ENCODE measurements at regions not wholly inside any gene's neighbourhood (a gene's known extent, or its start where the extent isn't known, plus 50 kb on each side); places are given as distances from the start of the nearest gene placed in this dataset.

DNA sequence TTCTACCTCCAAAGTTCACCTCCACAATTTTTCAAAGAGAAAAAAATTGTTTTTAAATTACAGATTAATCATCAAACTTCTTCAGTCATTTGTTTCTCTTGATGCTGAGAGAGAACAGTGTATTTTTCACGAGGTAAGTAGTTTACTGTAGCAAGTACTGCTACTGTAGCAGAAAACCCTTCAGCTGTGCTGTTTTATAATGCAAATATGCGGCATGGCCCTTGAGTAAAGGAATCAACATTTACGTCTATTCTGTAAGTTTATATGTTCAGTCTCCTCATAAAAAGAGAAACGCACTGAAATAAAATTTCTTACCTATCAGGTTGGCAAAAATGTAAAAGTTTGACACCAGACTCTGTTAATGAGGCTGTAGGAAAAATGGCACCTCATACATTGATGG lies 399.0 kb downstream of the NKX6-1 start:
- no peak for FAIRE-seq

DNA sequence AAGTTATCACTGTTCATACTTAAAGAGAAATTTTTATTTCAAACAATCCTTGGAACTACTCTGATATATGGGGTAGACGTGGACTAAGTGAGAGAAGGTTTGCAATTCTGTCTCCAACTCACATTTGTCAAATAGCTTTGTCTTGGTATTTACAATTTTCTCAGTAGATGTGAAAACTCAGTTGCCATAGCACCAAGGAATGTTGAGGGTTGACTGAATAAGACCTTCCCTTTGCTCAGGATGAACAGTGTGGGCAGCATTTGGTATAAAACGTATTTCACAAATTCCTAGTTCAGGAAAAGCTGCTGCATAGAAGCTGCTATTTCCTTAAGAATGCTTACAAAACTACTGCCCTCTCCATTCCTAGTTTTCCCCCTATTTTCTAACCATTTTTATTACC lies 399.5 kb downstream of the NKX6-1 start:
- no peak for FAIRE-seq

DNA sequence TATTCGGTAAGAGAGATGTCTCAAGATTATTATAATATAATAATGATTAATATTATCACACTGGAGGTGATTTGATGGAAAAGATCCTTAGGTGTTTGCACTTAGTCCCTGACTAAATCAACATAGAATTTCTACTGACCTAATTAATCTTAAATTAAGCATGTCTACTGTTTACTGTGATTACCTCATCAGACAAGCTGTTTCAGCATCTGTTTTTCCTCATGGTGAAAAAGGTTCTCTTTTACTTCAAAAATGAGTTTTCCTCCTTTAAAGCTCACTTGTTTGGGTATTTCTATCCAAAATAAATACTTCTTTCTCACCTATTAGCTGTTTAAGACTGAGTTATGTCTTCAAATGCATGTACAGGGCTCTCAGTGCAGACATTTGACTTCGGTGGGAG lies 407.8 kb downstream of the NKX6-1 start:
- FAIRE-seq, result no peak

DNA sequence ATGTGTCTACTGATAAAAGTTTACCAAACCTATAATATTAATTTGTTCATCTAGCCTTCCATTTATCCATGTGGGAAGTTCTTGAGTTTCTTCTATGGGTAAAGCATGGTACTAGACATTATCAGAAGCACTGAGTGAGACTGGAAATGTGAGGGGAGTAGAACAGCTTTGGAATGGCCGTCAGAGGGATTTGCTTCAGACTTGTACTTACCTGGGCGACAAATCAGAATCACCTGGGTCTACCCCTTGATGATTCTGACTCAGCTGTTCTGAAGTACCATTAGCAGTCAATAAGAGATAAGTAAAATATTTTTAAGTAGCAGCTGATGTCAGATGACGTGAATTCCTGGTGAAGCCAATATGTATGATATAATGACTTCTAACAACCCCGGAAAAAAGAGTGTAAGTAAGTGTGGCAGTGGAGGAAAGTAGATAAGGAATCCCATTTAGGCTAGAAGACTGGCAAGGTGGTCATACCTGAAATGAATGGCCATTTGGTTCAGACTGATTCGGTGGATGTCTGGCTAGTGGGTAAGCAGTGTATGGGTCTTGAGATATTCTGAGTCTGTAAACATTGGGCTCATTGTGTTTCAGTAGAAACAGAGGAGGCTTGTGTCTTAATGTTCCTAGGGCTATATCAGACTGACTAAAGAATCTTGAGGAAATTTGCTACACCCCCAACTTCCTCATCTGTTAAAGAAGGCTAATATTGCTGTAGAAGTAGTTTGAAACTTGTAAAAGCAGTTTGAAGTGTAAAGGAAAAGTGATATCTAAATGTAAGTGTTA lies 409.2 kb downstream of the NKX6-1 start:
- FAIRE-seq, result no peak

DNA sequence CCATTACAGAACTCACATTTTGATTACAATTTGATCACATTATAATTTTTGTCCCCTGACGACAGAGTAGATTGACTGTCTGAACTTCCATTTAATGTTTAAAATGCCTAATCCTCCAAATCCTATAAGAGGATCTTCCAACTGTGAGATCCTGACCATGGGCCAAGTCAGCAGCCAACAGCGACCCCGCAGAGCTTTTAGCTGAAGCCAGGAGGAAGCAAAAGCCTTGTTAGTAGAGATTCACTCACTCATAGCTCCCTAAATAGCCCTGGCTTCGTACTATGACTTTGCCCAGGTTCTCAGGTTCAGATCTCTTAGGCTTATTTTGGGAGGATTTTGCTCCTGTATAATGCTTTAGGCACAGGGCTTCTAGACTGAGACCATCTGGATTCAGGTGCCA lies 413.1 kb downstream of the NKX6-1 start:
- FAIRE-seq, result no peak

DNA sequence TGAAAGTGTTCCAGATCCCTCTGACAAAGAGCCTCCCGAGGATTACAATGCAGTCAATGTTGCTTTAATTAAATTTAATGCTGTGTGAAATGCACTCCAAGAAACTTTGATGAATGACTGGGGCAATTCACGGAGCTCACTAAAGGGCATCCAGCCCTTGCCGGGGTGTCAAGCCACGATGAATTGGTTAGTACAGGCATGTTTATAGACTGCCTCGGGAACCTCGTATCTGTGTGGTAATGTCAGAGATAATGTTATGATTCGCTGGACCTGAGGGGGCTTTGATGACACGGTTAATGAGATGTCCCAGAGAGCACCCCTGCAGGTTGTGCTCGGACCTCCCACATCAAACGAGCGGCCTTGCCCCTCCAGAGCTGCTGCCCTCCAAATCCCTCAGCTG lies 428.8 kb downstream of the NKX6-1 start:
- no peak for FAIRE-seq

DNA sequence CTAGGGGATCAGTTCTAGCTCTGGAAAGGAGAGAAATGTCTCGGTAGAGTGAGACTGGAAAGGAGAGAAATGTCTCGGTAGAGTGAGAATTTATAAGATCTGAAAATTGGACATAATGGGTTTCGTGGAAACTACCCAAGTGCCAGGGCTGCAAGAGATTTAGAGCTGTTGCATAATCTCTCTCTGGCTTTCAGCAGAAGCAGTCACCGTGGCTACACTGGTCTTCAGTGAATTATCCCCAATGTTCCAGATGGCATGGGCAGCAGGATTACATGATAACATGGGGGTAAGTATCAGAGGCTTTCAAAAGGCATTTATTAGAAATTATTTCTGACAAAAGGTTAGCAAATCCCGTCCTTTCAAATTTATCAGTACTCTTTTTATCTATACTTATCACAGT lies 435.5 kb downstream of the NKX6-1 start:
- no peak for FAIRE-seq

DNA sequence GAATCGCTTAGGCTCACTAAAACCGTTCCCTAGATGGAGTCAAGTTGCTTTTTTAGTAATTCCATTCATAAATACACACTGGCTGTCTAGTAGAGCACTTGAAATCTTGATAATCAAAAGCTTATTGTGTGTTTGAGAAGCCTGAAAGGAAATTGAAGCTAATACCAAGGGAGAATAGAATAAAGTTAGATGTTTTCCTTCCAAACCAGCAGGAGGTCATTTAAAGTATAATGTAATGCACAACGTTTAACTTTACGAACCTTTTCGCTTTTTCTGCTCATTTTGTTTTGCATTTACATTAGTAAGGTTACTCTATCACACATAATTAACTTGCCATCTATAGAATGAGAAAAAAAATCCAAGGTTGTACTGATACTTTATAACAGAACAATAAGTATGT lies 440.9 kb downstream of the NKX6-1 start:
- no peak for FAIRE-seq

DNA sequence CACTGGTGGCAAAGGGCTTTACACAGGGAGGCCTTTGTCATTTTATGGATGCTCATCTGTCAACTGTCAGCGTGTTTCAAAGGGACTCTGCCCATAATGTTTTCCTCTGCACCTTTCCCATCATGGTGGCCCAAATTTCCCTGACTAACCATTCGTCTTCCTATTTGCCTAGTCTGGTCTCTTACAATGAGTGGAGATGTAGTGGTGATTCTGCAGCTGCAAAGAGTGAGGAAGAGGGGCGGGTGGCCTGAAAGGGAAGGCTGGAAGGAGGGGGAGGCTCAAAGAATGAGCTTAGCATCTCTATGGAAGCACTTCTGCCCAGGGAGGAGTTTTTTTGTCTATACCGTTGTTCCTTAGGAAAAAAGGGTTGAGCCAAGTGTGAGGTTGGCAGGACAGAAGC lies 447.5 kb downstream of the NKX6-1 start:
- no peak for FAIRE-seq

DNA sequence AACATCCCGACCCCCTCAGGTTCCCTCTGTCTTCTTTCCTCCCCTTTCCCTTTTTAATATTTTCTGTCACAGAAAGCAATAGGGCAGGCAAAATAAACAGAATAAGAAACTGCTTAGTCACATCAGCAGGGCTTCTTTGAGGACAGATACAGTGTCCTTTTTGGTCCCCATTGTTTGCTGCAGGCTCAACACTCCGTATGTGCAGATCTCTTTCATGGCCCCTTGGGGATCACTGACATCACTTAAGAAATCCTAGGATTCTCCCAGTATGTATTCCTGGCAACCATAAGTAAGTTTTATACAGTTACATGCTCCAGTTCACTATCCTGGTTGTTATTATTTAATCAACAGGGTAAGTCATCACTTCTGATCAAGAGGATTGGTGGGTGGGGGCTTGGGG lies 448.0 kb downstream of the NKX6-1 start:
- FAIRE-seq, result no peak

DNA sequence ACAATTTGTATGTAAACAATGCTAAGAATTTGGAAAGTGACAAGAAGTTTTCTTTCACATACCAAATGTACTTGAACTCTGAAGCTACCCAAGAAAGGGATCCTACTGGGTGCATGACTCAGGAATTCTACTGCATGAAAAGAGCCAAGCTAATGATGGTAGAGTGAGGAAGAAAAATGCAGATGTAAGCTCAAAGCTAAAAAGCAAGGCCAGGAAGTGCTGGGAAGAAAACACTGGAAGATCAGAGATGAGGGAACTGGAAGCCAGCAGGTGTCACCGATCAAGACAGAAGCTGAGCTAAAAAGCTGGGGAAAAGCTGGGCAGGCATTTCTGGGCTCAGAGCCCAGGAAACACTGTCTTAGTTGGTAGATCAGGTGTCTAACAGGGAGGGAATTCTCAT lies 449.1 kb downstream of the NKX6-1 start:
- no peak for FAIRE-seq

DNA sequence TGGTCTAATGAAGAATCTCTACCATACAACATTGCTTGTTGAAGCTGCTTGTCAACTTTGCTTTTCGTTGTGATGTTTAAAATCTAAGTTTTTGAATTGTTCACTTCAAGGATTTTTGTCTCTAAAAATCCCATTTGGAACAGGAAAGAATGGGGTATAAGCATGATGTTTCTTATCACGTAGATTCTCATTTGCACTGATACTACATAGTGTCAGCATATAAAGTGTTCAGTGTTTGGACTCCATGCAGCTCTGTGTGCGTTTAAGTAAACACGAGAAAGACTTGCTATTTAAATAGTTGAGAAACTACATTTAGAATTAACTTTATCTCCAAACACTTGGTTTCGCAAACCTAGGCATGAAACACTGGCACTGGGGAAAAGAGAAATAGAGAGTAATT lies 452.5 kb downstream of the NKX6-1 start:
- FAIRE-seq, result no peak

DNA sequence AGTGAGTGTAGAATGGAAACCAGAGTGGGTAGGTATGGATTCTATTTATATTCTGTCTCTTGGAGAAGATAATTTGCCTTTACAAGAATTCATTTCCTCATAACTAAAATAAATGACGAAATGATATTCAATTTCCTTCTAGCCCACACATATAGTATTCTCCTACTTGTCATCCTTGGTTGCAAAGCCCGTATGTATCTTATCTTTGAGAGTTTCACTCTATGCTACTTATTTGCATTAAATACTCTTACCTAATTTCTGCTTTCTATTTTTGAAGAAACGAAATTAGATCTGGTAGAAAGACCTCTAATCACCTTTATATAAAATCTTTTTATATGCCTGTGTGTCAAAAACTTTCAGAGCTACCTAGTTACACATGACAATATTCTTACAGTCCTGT lies 457.7 kb downstream of the NKX6-1 start:
- no peak for FAIRE-seq

DNA sequence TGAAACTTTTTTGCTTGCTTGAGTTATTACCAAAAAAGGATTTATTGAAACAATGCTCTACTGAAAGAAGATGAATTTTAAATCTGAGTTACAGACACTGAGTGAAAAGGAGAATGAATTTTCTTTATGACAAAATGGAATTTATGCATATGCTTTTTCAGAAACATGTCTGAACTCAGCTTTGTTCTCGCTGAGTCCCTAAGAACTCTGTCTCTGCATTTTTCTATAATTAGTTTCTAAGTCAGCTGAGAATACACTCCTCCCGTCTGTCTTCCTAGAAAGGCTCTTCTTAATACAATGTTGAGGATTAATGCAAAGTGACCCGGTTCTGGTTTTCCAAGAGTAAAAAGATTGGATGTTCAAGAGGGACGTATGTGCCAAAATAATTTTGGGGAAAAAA lies 463.5 kb downstream of the NKX6-1 start:
- FAIRE-seq, result no peak

DNA sequence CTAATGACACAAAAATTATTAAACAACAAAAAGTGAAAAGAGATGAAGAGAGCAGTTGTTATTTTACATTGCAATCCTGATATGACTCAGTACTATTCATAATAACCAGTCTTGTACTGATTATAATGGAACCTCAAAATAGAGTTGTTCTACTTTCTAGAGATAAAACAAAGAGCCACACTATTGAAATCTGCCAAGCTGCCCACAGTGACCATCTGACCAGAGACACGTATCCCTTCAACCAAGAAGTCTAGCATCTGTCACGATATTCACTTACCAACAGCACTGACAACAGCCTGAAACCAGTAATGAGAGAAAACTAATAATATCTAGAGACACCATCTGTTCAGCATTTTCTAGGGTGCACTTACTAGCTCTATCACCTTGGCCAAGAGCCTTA lies 466.7 kb downstream of the NKX6-1 start:
- no peak for FAIRE-seq

DNA sequence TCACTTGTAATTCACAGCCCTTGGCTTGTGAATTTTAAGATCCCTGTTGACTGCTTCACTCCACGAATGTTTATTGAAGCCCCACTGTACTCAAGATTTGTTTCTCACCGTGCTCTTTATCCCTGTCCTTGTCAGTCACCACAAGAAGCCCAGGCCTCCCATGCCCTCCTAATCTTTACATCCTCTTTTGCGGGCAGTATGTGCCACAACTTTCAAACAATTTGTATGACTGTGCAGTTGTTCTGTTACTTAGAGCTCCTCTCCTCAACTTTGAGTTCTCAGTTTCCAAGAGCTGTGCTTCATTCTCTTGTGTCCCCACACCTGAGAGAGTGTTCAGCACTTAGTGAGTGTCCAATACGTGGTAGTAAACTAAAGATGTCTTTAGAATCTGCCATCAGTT lies 467.7 kb downstream of the NKX6-1 start:
- FAIRE-seq, result no peak

DNA sequence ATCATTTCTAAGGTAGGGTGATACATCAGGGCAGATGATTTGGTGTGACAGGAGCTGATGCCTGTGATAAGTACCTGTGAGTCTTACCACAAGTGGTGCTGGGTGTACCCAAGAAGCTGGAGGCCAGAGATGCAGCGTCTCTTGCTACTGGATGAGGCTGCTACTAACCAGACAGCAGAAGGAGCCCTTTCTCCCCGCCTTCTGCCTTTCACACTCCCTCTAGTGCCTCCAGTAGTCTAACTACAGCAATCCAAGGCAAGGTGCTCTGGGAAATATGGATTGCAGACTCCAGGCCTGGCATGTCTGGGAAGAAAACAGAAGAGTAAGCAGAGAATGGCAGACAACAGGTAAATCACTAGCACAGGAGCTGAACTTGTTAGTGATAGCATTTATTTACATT lies 470.8 kb downstream of the NKX6-1 start:
- FAIRE-seq, result no peak

DNA sequence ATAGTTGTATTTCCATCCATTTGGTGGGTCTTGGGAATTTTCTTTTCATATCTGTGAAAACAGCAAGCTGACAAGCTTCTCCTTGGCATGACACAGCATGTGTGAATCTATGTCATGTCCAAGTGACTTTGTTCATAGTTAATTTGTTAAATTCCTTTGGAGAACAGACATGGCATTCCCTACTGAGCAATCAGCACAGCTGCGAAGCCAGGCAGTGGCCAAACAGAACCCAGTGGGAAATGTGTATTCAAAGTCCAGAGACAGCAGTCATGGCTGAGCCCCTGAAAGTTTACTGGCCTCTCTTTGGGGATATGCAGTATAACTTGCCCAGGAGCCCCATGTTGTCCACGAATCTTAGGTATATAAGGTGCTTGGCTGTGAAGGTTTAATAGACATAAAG lies 474.7 kb downstream of the NKX6-1 start:
- no peak for FAIRE-seq

DNA sequence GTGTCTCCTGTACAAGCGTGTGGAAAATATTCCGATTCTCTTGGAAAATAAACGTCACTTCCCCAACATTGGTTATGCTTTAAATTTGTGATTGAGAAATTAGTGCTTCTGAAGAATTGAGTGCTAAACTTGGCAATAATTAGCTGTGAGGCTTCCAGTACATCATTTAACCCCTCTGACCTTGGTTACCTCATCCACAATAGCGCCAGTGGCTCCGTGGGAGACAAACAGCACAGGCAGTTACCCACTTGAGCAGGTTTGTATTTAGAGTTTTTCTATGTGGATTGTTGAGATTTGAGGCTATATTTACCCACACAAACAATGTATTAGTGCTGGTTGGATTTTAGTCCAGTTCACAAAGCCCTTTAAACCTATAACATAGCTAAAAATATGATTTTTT lies 476.5 kb downstream of the NKX6-1 start:
- FAIRE-seq, result no peak

DNA sequence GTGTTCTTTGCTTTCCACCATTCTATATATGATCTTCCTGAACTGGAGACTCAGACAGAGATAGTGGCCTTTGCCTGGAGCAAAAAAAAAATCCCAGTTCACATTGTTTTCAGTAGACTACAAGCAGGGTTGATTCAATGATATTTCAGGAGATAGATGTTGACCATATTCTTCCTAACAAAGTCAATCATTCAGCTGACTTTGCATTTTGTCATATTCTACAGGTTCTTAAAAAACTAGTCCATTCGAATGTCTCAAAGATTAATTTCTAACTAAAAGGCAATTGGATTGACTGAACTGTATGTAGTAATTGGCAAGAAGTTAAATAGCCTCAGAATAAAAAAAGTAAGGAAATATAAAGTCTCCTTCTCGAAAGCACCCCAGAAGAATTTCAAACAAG lies 479.5 kb downstream of the NKX6-1 start:
- FAIRE-seq, result no peak

DNA sequence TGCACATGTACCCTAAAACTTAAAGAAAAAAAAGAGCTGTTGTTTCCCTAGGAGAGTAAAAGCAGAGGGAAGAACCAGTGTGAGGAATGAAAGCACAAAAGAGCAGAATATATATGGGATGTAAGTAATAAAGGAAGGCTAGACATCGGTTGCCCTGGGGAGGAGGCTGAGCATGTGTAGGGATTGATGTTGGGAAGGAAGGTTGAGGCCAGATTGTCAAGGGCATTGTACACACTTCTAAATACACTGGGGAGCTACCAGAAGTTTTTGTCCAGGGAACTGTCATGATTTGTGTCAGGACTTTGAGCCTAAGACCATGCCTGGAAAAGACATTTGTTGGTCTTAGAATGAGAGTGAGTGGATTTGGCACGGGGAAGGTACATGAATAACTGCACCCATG lies 467.1 kb downstream of the GPAT3 start:
- no peak for FAIRE-seq

DNA sequence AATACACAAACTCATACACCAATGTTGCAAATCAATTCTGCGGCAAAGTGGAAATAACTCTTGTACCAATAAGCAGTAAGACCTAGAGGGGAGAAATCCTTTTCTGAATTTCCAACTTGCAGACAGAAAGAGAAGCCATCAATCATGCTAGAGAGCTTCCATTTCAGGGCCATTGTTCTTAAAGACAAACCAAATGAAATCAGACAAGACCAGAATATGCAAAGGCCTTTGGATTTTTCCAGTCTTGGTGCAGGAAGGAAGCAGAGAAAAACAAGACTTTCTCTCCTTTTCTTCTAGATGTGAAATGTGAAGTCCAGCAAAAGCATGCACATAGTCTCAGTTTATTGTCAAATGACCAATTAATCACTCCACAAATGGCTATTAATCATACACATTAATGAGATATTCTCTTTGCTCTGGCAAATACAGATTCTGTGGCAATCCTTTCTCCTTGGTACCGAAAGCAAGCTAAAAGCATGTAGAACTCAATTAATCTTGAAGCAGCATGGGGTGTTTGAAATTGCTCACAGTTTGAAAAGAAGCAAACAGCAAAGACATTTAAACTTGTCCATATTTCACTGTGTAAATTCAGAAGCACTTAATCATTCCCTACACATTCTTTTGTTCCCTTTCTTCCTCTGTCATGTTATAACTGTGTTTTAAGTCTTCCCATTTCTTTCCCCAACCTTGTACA lies 466.1 kb downstream of the GPAT3 start:
- no peak for FAIRE-seq

DNA sequence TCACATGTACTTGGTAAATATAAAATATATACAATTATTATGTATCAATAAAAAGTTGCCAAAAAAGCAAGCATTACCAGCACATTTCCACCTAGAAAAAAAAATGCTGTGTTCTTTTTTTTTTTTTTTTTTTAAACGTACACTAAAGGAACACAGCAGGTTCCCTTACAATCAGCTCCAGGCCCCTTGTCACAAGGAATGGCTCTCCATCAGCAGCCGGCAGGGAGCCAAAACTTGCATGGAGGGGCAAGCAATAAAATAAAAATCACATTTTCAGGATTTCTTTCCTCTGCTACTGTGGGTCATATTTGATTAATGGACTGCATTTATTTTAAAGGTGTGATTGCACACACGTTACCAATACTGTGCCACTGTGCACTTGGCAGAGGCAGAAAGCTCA lies 460.3 kb downstream of the GPAT3 start:
- FAIRE-seq, result no peak

DNA sequence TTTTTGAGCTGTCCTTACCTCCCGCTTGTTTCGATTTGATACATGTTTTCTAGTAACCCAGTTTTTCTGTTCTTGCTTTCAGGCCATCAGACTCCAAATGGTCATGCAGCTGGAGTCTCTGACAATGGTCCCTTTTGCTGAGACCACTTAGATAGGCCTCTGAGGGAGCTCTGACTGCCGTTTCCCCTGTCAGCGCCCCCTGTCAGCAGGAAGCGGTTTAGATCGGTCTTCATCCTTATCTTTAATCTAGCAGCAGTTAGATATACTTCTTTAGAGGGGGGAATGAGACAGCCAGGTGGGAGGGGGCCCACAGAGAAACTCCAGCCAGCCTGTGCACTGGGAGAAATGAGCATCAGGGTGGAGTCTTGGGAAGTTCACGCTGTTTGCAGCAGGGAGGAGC lies 457.9 kb downstream of the GPAT3 start:
- FAIRE-seq, result no peak

DNA sequence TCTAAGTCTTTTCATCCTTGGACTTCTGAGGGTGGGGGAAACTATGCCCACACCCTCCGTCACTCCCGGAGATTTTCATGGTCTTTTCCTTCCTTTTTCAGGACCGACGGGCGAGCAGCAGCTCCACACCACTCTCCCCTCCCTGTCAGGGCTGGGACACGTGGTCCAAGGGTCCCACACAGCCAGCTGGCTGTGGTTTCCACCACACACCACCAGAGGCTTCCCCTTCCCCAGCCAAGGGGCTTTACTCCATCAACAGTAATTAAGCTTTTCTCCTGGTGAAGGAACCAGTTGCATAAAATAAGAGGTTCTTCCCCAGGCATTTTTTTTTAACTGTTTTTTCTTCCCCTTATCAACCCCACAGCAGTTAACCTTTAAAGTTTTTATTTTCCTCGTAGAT lies 453.9 kb downstream of the GPAT3 start:
- FAIRE-seq, result no peak

Measured in G401.6 (cell line).